Heart left ventricle (tissue), 16 donors: ENCODE measurements at regions not wholly inside any gene's neighbourhood (a gene's known extent, or its start where the extent isn't known, plus 50 kb on each side); places are given as distances from the start of the nearest gene placed in this dataset.
A peak's percentile ranks its signal among the peaks of the same experiment; 100 is the strongest.
"Not testable (repeated sequence)": the region's sequence is repeated elsewhere in the genome, so short reads cannot be mapped to it uniquely, and the experiment has no call there.

Experiments
- ATAC-seq, 4 donors: fragments of 200-7000 bp; cut with Tn5 transposase; one replicate each; pipeline ENCODE4 v1.9.1; 2020 to 2022; ENCODE audit warnings: moderate library complexity in 4 of 4, mild to moderate bottlenecking in 3 of 4, moderate number of reproducible peaks in 1 of 4
- DNase-seq, 5 donors: peaks; one replicate each; pipeline ENCODE4 v3.0.0-alpha.2; 2020
- H3K27ac ChIP-seq, 12 donors: fragments of 200-600 bp; sonication (generic) in 4 of 12; one replicate each; pipeline versions ENCODE4 v1.5.0 to v1.8.0; 2016 to 2022; ENCODE audit warnings: mild to moderate bottlenecking in 2 of 12
- H3K27me3 ChIP-seq, 9 donors: fragments of 200-600 bp; sonication (generic) in 2 of 9; one replicate each; pipeline versions ENCODE4 v1.5.1 to v1.8.0; 2016 to 2022; ENCODE audit warnings: mild to moderate bottlenecking in 3 of 9
- H3K36me3 ChIP-seq, 9 donors: fragments of 200-600 bp; sonication (generic) in 2 of 9; one replicate each; pipeline versions ENCODE4 v1.5.0 to v1.8.0; 2018 to 2022; ENCODE audit warnings: mild to moderate bottlenecking in 2 of 9
- H3K4me1 ChIP-seq, 12 donors: fragments of 200-600 bp; sonication (generic) in 4 of 12; one replicate each; pipeline versions ENCODE4 v1.5.0 to v1.8.0; 2016 to 2022; ENCODE audit warnings: mild to moderate bottlenecking in 3 of 12
- H3K4me3 ChIP-seq, 12 donors: fragments of 200-600 bp; sonication (generic) in 4 of 12; one replicate each; pipeline versions ENCODE4 v1.5.0 to v1.8.0; 2017 to 2022; ENCODE audit warnings: mild to moderate bottlenecking in 9 of 12, moderate library complexity in 4 of 12
- H3K9me3 ChIP-seq, 12 donors: fragments of 200-600 bp; sonication (generic) in 4 of 12; one replicate each; pipeline versions ENCODE4 v1.5.0 to v1.8.0; 2016 to 2022; ENCODE audit warnings: mild to moderate bottlenecking in 1 of 12
- WGBS, 4 donors: extraction: QIAGEN DNeasy Blood & Tissue Kit in 2 of 4; methylation state at CpG; one replicate each; pipeline versions ENCODE4 v1.1.5 to v1.1.7; 2013 to 2018; 5-methylcytosine and 5-hydroxymethylcytosine counted together
- intact Hi-C, 10 donors: fragments of 100-400 bp; cut with DNase I; formaldehyde crosslinking; loops; one replicate each; pipeline versions ENCODE4 v1.11.1 to v1.14.2; 2022
- donor health status: ischemic (EF 13 %, LVEDD 7.1; RV severe dilation, severe dysfunction).
- donor health status: healthy with polysubstance abuse.
- donor health status: DM: no; HTN: yes; CAD: no.
- donor health status: DM: no; HTN: no; CAD: no.
- donor health status: ischemic (EF 25% LVEDD 6.9; RV normal size, moderate dysfunction).
- donor health status: ischemic (EF 25% LVEDD 5.7; RV mildly dilated, moderate dysfunction).
- donor health status: healthy.
- donor health status: DM: yes; HTN: yes; CAD: no.
- donor health status: ischemic (EF 35%, LVEDD 5.7; RV mildly dilated, moderate dysfunction).
- donor health status: nonischemic (EF 11% LVEDD 7.7; RV severe dilation, severe dysfunction).
- donor health status: DM: yes; HTN: yes; CAD: no.
- donor health status: PGD.
- donor health status: ischemic (EF 29% LVEDD 5.4; RV normal size, mild dysfunction).
- donor health status: nonischemic (EF 23%, LVEDD 6.1; RV moderate dilation, normal function).

GRCh38 chr20:64327223-64327549 lies 71.6 kb downstream of the PCMTD2 start:
- intact Hi-C loops, H3K4me1 ChIP-seq, H3K27ac ChIP-seq, DNase-seq, H3K9me3 ChIP-seq, ATAC-seq, H3K4me3 ChIP-seq, H3K36me3 ChIP-seq, H3K27me3 ChIP-seq: not testable (repeated sequence)
- WGBS, 4 donors = 16 to 49% (median 21%) methylated on average over 7 to 13 of the region's 15 CpGs

- DNase-seq (peak in 1 of 5 donors; percentile 42), ATAC-seq (peak in 3 of 4 donors; percentile 93 to 98 (median 97))
- H3K27me3 ChIP-seq, H3K4me1 ChIP-seq, H3K27ac ChIP-seq, H3K36me3 ChIP-seq, intact Hi-C loops, H3K9me3 ChIP-seq: not testable (repeated sequence)
- WGBS, 4 donors = 0 to 1% methylated on average over 46 to 53 of the region's 74 CpGs; no CpG with 5 or more reads in 2 of the 4 donors
- H3K4me3 ChIP-seq = peak overlapping the region in 1 of 12 donors; percentile 2
Measured at GRCh38 chr20:64327550-64328317, 72.2 kb downstream of the PCMTD2 start.

GRCh38 chr20:64328595-64329250 lies 73.2 kb downstream of the PCMTD2 start:
- DNase-seq, intact Hi-C loops, H3K27ac ChIP-seq, H3K4me1 ChIP-seq, H3K36me3 ChIP-seq, H3K4me3 ChIP-seq, ATAC-seq: not testable (repeated sequence)
- peaks cover 0 to 11% (median 0%) of the 10 kb centered on the region in 12 donors for H3K9me3 ChIP-seq
- peaks cover 0 to 18% (median 0%) of the 10 kb centered on the region in 9 donors for H3K27me3 ChIP-seq
- WGBS, 4 donors = 39 to 47% (median 42%) methylated on average over 7 to 9 of the region's 9 CpGs

GRCh38 chr20:64332627-64333026 lies 77.1 kb downstream of the PCMTD2 start:
- peaks cover 0 to 11% (median 0%) of the 10 kb centered on the region in 12 donors for H3K9me3 ChIP-seq
- not testable (repeated sequence) for DNase-seq, H3K4me1 ChIP-seq

More at GRCh38 chr20:64332627-64333026, 77.1 kb downstream of the PCMTD2 start:
- H3K36me3 ChIP-seq, intact Hi-C loops, ATAC-seq, H3K27ac ChIP-seq, H3K4me3 ChIP-seq: not testable (repeated sequence)
- H3K27me3 ChIP-seq = peaks cover 0 to 12% (median 0%) of the 10 kb centered on the region in 9 donors
